ENCODE measurements at regions not wholly inside any gene's neighbourhood (a gene's known extent, or its start where the extent isn't known, plus 50 kb on each side); places are given as distances from the start of the nearest gene placed in this dataset.

- DNase-seq (ENCODE audit: extremely low spot score) = no peak
- TF ChIP-seq CTCF (IDR thresholded peaks at IDR 0.05; ENCODE audit: control extremely low read depth, extremely low read depth, low read depth, missing control alignments) = no peak
- ChIA-PET CTCF (no interaction called here), POLR2A (no interaction called here)
Measured at GRCh38 chr5:84618262-84618661, 233.6 kb upstream of the EDIL3 start.

- no peak for TF ChIP-seq CTCF (IDR thresholded peaks at IDR 0.05; ENCODE audit: control extremely low read depth, extremely low read depth, low read depth, missing control alignments)
- CTCF ChIA-PET = no interaction called here
- POLR2A ChIA-PET = no interaction called here
- DNase-seq (ENCODE audit: extremely low spot score) = no peak
Measured at GRCh38 chr5:84614906-84615305, 230.2 kb upstream of the EDIL3 start.

GRCh38 chr5:84606784-84607183 lies 222.1 kb upstream of the EDIL3 start:
- ChIA-PET CTCF (no interaction called here), POLR2A (no interaction called here)
- TF ChIP-seq CTCF (IDR thresholded peaks at IDR 0.05; ENCODE audit: control extremely low read depth, extremely low read depth, low read depth, missing control alignments) = no peak

GRCh38 chr5:84605241-84605640 lies 220.6 kb upstream of the EDIL3 start:
- CTCF ChIA-PET = no interaction called here
- POLR2A ChIA-PET = no interaction called here
- DNase-seq (ENCODE audit: extremely low spot score) = no peak
- TF ChIP-seq CTCF (IDR thresholded peaks at IDR 0.05; ENCODE audit: control extremely low read depth, extremely low read depth, low read depth, missing control alignments) = no peak

More at GRCh38 chr5:84606784-84607183, 222.1 kb upstream of the EDIL3 start:
- DNase-seq (ENCODE audit: extremely low spot score) = no peak

- no peak for DNase-seq (ENCODE audit: extremely low spot score)
- POLR2A ChIA-PET = no interaction called here
- TF ChIP-seq CTCF (IDR thresholded peaks at IDR 0.05; ENCODE audit: control extremely low read depth, extremely low read depth, low read depth, missing control alignments) = no peak
- CTCF ChIA-PET = interaction anchor here (1.6 kb wide), 1 partner anchor 14 kb away, joined by 6 read pairs; no protein-coding TSS in a partner anchor
Measured at GRCh38 chr5:84603568-84604185, 219.0 kb upstream of the EDIL3 start.

- POLR2A ChIA-PET = no interaction called here
Measured at GRCh38 chr5:84602371-84602771, 217.7 kb upstream of the EDIL3 start.

More at GRCh38 chr5:84602371-84602771, 217.7 kb upstream of the EDIL3 start:
- no peak for TF ChIP-seq CTCF (IDR thresholded peaks at IDR 0.05; ENCODE audit: control extremely low read depth, extremely low read depth, low read depth, missing control alignments)
- CTCF ChIA-PET = interaction anchor here (1.2 to 1.6 kb wide), 2 partner anchors 8 to 13 kb away, joined by 4 to 6 read pairs; no protein-coding TSS in a partner anchor
- DNase-seq (ENCODE audit: extremely low spot score) = no peak
